GM12878 (cell line): ENCODE measurements at regions not wholly inside any gene's neighbourhood (a gene's known extent, or its start where the extent isn't known, plus 50 kb on each side); places are given as distances from the start of the nearest gene placed in this dataset.

Source experiments
- ATAC-seq: fragments of 200-7000 bp; cut with Tn5 transposase; 3 replicates; pipeline ENCODE4 v1.9.1; 2020; ENCODE audit warnings: mild to moderate bottlenecking, moderate library complexity
- BruUV-seq: library from RNA; stranded (reverse); fragments of 400-500 nt; replicated peaks from 2 replicates; lab custom pipeline; 2021; lab: Mats Ljungman, UMichigan
- CTCF ChIA-PET: fragments of 300-600 bp; sonication (Branson Sonifier 250); formaldehyde crosslinking; extraction: SDS; loops from one replicate; lab custom pipeline; 2021; ENCODE audit warnings: inconsistent platforms; lab: Yijun Ruan, JAX
- POLR2A ChIA-PET: fragments of 350-600 bp; formaldehyde crosslinking; extraction: SDS; loops from one replicate; lab custom pipeline; 2021; ENCODE audit warnings: inconsistent platforms; lab: Charles Lee
- RAD21 ChIA-PET: fragments of 300-600 bp; sonication (Branson Sonifier 250); formaldehyde crosslinking; loops from one replicate; lab custom pipeline; 2023; ENCODE audit warnings: antibody characterized with exemption; ENCODE audit not compliant: unreplicated experiment; lab: Charles Lee
- SMC1A ChIA-PET: fragments of 300-600 bp; sonication (Branson Sonifier 250); formaldehyde crosslinking; loops from one replicate; lab custom pipeline; 2023; ENCODE audit not compliant: unreplicated experiment, uncharacterized antibody; lab: Charles Lee
- DNase-seq: peaks from one replicate; pipeline ENCODE4 v3.0.0-alpha.2; 2011; ENCODE audit warnings: low read depth, low spot score
- FAIRE-seq: peaks from 3 replicates; lab custom pipeline; 2011; peaks lifted over from hg19 to GRCh38; lab: Jason Lieb, UNC
- H2AFZ ChIP-seq: 2 replicates; pipeline ENCODE4 v1.6.0; 2011; ENCODE audit warnings: low read depth, low read length, control low read depth; ENCODE audit not compliant: control insufficient read depth
- H3K27ac ChIP-seq: 2 replicates; pipeline ENCODE4 v1.5.1; 2011; ENCODE audit warnings: control low read depth; ENCODE audit not compliant: control insufficient read depth, insufficient read depth
- H3K27me3 ChIP-seq, 2 experiments: replicated peaks in 1 of 2; 2 replicates each; pipeline versions ENCODE4 v1.6.0 to v1.6.1; 2011; ENCODE audit warnings: low read length in 1 of 2; ENCODE audit not compliant: control insufficient read depth in 2 of 2, insufficient read depth in 2 of 2
- H3K36me3 ChIP-seq, 2 experiments: 2 replicates each; pipeline ENCODE4 v1.5.1; 2011; ENCODE audit warnings: low read length in 1 of 2; ENCODE audit not compliant: control insufficient read depth in 2 of 2, insufficient read depth in 2 of 2
- H3K4me1 ChIP-seq: 2 replicates; pipeline ENCODE4 v1.6.1; 2011; ENCODE audit warnings: mild to moderate bottlenecking, low read length, moderate library complexity, mixed read lengths; ENCODE audit not compliant: control insufficient read depth, insufficient read depth
- H3K4me2 ChIP-seq: 2 replicates; pipeline ENCODE4 v1.6.0; 2011; ENCODE audit warnings: control low read depth; ENCODE audit not compliant: control insufficient read depth, insufficient read depth
- H3K4me3 ChIP-seq: fragments of 200-600 bp; sonication (generic); 2 replicates; pipeline ENCODE4 v1.5.1; 2016
- H3K79me2 ChIP-seq: 2 replicates; pipeline ENCODE4 v1.6.0; 2011; ENCODE audit warnings: low read length; ENCODE audit not compliant: control insufficient read depth, insufficient read depth
- H3K9ac ChIP-seq: 2 replicates; pipeline ENCODE4 v1.8.0; 2011; ENCODE audit warnings: low read length, control low read depth, mixed read lengths; ENCODE audit not compliant: control insufficient read depth, insufficient read depth
- H3K9me3 ChIP-seq: replicated peaks from 3 replicates; pipeline ENCODE4 v1.5.1; 2011; ENCODE audit warnings: mild to moderate bottlenecking, low read length; ENCODE audit not compliant: control insufficient read depth, insufficient read depth
- H4K20me1 ChIP-seq: 2 replicates; pipeline ENCODE4 v1.6.0; 2011; ENCODE audit not compliant: control insufficient read depth, insufficient read depth
- ASH2L ChIP-seq: fragments of 300-600, 200-600 bp; sonication (generic); IDR thresholded peaks from 2 replicates; pipeline ENCODE4 v1.6.1; 2017; ENCODE audit warnings: low read depth, mild to moderate bottlenecking, borderline replicate concordance
- ATF3 ChIP-seq: IDR thresholded peaks from 2 replicates; pipeline ENCODE4 v1.6.1; 2011; ENCODE audit warnings: low read depth, mild to moderate bottlenecking, low read length, moderate library complexity, borderline replicate concordance; ENCODE audit errors: extremely low read depth
- CHD1 ChIP-seq: IDR thresholded peaks from 2 replicates; pipeline ENCODE4 v1.6.1; 2012; ENCODE audit warnings: low read depth, low read length, improper control_type of control experiment
- DPF2 ChIP-seq: fragments of 450-650 bp; IDR thresholded peaks from 2 replicates; pipeline ENCODE4 v1.6.1; 2017; ENCODE audit warnings: mild to moderate bottlenecking
- IKZF2 ChIP-seq, 2 experiments: fragments of 450-650 bp; IDR thresholded peaks; 2 replicates each; pipeline ENCODE4 v1.6.1; 2017; ENCODE audit warnings: mild to moderate bottlenecking in 2 of 2, moderate library complexity in 2 of 2
- KDM1A ChIP-seq: fragments of 200-600 bp; sonication (generic); IDR thresholded peaks from 2 replicates; pipeline ENCODE4 v1.6.1; 2016; ENCODE audit warnings: borderline replicate concordance
- NFYB ChIP-seq: IDR thresholded peaks from 2 replicates; pipeline ENCODE4 v1.6.1; 2011; ENCODE audit warnings: low read depth, mild to moderate bottlenecking, low read length, improper control_type of control experiment, moderate library complexity; ENCODE audit not compliant: insufficient read depth
- NKRF ChIP-seq: fragments of 450-650 bp; conservative IDR thresholded peaks from 2 replicates; pipeline ENCODE4 v1.6.1; 2017; ENCODE audit warnings: mild to moderate bottlenecking, moderate library complexity
- PKNOX1 ChIP-seq: fragments of 450-650 bp; IDR thresholded peaks from 2 replicates; pipeline ENCODE4 v1.6.1; 2016; ENCODE audit warnings: mild to moderate bottlenecking
- PRDM15 ChIP-seq: fragments of 450-650 bp; formaldehyde crosslinking; IDR thresholded peaks from 2 replicates; pipeline ENCODE4 v1.4.0; 2020; ENCODE audit warnings: mild to moderate bottlenecking, moderate library complexity
- RELA ChIP-seq: fragments of 450-650 bp; IDR thresholded peaks from 2 replicates; pipeline ENCODE4 v1.8.0; 2014; ENCODE audit warnings: borderline replicate concordance; ENCODE audit not compliant: partially characterized antibody
- SIX5 ChIP-seq: IDR thresholded peaks from 2 replicates; pipeline ENCODE4 v1.6.1; 2011; ENCODE audit warnings: mild to moderate bottlenecking, low read depth, low read length, moderate library complexity; ENCODE audit not compliant: severe bottlenecking
- SREBF1 ChIP-seq: IDR thresholded peaks from 2 replicates; pipeline ENCODE4 v1.6.1; 2012; ENCODE audit warnings: mild to moderate bottlenecking, low read length
- SRF ChIP-seq, 2 experiments: IDR thresholded peaks; 2 replicates each; pipeline ENCODE4 v1.6.1; 2011; ENCODE audit warnings: low read depth in 2 of 2, low read length in 2 of 2, mild to moderate bottlenecking in 1 of 2, moderate library complexity in 1 of 2
- ZBTB33 ChIP-seq: fragments of 450-650 bp; IDR thresholded peaks from 2 replicates; pipeline ENCODE4 v1.6.1; 2017; ENCODE audit warnings: mild to moderate bottlenecking
- ZNF274 ChIP-seq: IDR thresholded peaks from one replicate; pipeline ENCODE4 v1.8.0; 2011; ENCODE audit not compliant: insufficient read length, insufficient read depth
- in situ Hi-C: fragments of 300-500 bp; cut with MboI; formaldehyde crosslinking; loops from 9 replicates; pipeline ENCODE4 v1.14.3; 2018; ENCODE audit warnings: mixed read lengths
- intact Hi-C: fragments of 100-400 bp; cut with micrococcal nuclease; formaldehyde crosslinking; loops from one replicate; pipeline ENCODE4 v1.14.2; 2022; ENCODE audit not compliant: unreplicated experiment

GRCh38 chr3:159144891-159145290 lies 343.0 kb downstream of the MFSD1 start:
- CTCF ChIA-PET: no interaction called here
- Histone ChIP-seq H3K9ac (no peak overlapping the region), H2AFZ (no peak overlapping the region), H4K20me1 (no peaks in the 10 kb centered on the region), H3K27me3 (no peaks in the 10 kb centered on the region; a peak in 1 of 4 replicates), H3K79me2 (no peaks in the 10 kb centered on the region), H3K9me3 (no peaks in the 10 kb centered on the region), H3K4me3 (no peak overlapping the region), H3K27ac (no peak overlapping the region), H3K4me1 (no peaks in the 10 kb centered on the region)
- SMC1A ChIA-PET: no interaction called here
- RAD21 ChIA-PET: no interaction called here
- FAIRE-seq: no peak
- intact Hi-C loops: no loop called here
- no peak for DNase-seq
- BruUV-seq: no TSS peak
- ATAC-seq: no peak
- TF ChIP-seq NFYB (no peak), CHD1 (no peak), ZBTB33 (no peak), PKNOX1 (no peak), ATF3 (no peak), RELA (no peak), KDM1A (no peak), ZNF274 (no peak), IKZF2 (IDR thresholded peaks at IDR 0.05) (no peak), NKRF (no peak), DPF2 (no peak), ASH2L (no peak), SIX5 (no peak), SRF (IDR thresholded peaks at IDR 0.05; ENCODE audit: low read depth in 2 of 2, low read length in 2 of 2) (no peak), SREBF1 (no peak), PRDM15 (CRISPR knock-in tag) (no peak)
- TF ChIP-seq, all 136 proteins: peak for 0
- POLR2A ChIA-PET: no interaction called here
- no peaks in the 10 kb centered on the region for H3K36me3 ChIP-seq
- in situ Hi-C loops: no loop called here
- H3K4me2 ChIP-seq: no peak overlapping the region
